ENCODE measurements at regions not wholly inside any gene's neighbourhood (a gene's known extent, or its start where the extent isn't known, plus 50 kb on each side); places are given as distances from the start of the nearest gene placed in this dataset.

- no peak for TF ChIP-seq CTCF (IDR thresholded peaks at IDR 0.05; ENCODE audit: low read depth, low read length)
- TF ChIP-seq EZH2phosphoT487 (IDR thresholded peaks at IDR 0.05; ENCODE audit: low read depth), result no peak
Observed at GRCh38 chr13:85610024-85610423, 189.2 kb downstream of the SLITRK6 start.
